Endodermal cell (in vitro differentiated cells): ENCODE measurements at regions not wholly inside any gene's neighbourhood (a gene's known extent, or its start where the extent isn't known, plus 50 kb on each side); places are given as distances from the start of the nearest gene placed in this dataset.

ENCODE experiments used
- DNase-seq: peaks from one replicate; pipeline ENCODE4 v3.0.0-alpha.2; 2017
- H3K27ac ChIP-seq: 2 replicates; pipeline ENCODE4 v1.5.1; 2013; ENCODE audit warnings: mild to moderate bottlenecking, low read depth, low read length, moderate library complexity
- H3K27me3 ChIP-seq: 2 replicates; pipeline ENCODE4 v1.6.1; 2013; ENCODE audit warnings: mild to moderate bottlenecking, low read length, moderate library complexity; ENCODE audit not compliant: insufficient read depth, control insufficient read depth, poor library complexity, severe bottlenecking
- H3K36me3 ChIP-seq: 2 replicates; pipeline ENCODE4 v1.7.0; 2013; ENCODE audit warnings: mild to moderate bottlenecking, low read length, moderate library complexity; ENCODE audit not compliant: control insufficient read depth, insufficient read depth
- H3K4me1 ChIP-seq: one replicate; pipeline ENCODE4 v1.7.0; 2013; ENCODE audit warnings: low read length; ENCODE audit not compliant: control insufficient read depth, insufficient read depth
- H3K4me3 ChIP-seq: 2 replicates; pipeline ENCODE4 v1.5.1; 2013; ENCODE audit warnings: mild to moderate bottlenecking, low read length, moderate library complexity
- H3K9ac ChIP-seq: 2 replicates; pipeline ENCODE4 v1.6.1; 2013; ENCODE audit warnings: mild to moderate bottlenecking, low read length, moderate library complexity; ENCODE audit not compliant: poor library complexity, severe bottlenecking; ENCODE audit errors: extremely low read depth
- H3K9me3 ChIP-seq: 2 replicates; pipeline ENCODE4 v1.6.1; 2013; ENCODE audit warnings: mild to moderate bottlenecking, low read length, moderate library complexity; ENCODE audit not compliant: control insufficient read depth
- H3K27ac Mint-ChIP-seq: 2 replicates; pipeline ENCODE4 v1.8.0; 2020; ENCODE audit warnings: mixed read lengths
- H3K27me3 Mint-ChIP-seq: 2 replicates; pipeline ENCODE4 v1.8.0; 2021; ENCODE audit warnings: mild to moderate bottlenecking, mixed read lengths; ENCODE audit not compliant: insufficient read depth
- H3K36me3 Mint-ChIP-seq: 2 replicates; pipeline ENCODE4 v1.8.0; 2020; ENCODE audit warnings: low read depth, mixed read lengths
- H3K4me1 Mint-ChIP-seq: 2 replicates; pipeline ENCODE4 v1.8.0; 2020; ENCODE audit warnings: mixed read lengths
- H3K4me3 Mint-ChIP-seq: 2 replicates; pipeline ENCODE4 v1.8.0; 2020; ENCODE audit warnings: mild to moderate bottlenecking, moderate library complexity, mixed read lengths
- H3K9me3 Mint-ChIP-seq: 2 replicates; pipeline ENCODE4 v1.8.0; 2020; ENCODE audit warnings: mild to moderate bottlenecking, mixed read lengths
- CTCF ChIP-seq: fragments of 200-600 bp; sonication (generic); conservative IDR thresholded peaks from 2 replicates; pipeline ENCODE4 v1.5.0; 2021; ENCODE audit warnings: antibody characterized with exemption, mild to moderate bottlenecking
- WGBS, 2 experiments: methylation state at CpG; one replicate each; pipeline versions ENCODE4 v1.1.5 to v1.1.7; 2013; ENCODE audit warnings: missing lambda C conversion rate in 2 of 2, mixed read lengths in 1 of 2; ENCODE audit not compliant: insufficient coverage in 1 of 2, insufficient read length in 1 of 2; 5-methylcytosine and 5-hydroxymethylcytosine counted together

- peaks cover 35% of the 10 kb centered on the region for H3K27me3 ChIP-seq
- H3K27me3 Mint-ChIP-seq, result peaks cover 44% of the 10 kb centered on the region
- WGBS, 2 experiments, result 90% methylated on average over 9 to 14 of the region's 14 CpGs
- no peaks in the 10 kb centered on the region for H3K9me3 ChIP-seq
- no peaks in the 10 kb centered on the region for H3K36me3 Mint-ChIP-seq
- H3K36me3 ChIP-seq, result no peaks in the 10 kb centered on the region
- TF ChIP-seq CTCF, result no peak
- H3K4me1 ChIP-seq, result no peaks in the 10 kb centered on the region
- no peak for DNase-seq
- no peak overlapping the region for H3K27ac ChIP-seq
- H3K27ac Mint-ChIP-seq, result no peak overlapping the region
- H3K4me3 ChIP-seq, result no peak overlapping the region
- no peak overlapping the region for H3K4me3 Mint-ChIP-seq
- peaks cover 13% of the 10 kb centered on the region for H3K4me1 Mint-ChIP-seq
- no peaks in the 10 kb centered on the region for H3K9me3 Mint-ChIP-seq
- no peak overlapping the region for H3K9ac ChIP-seq
Measured at GRCh38 chr3:69646287-69647067, 92.8 kb upstream of the MITF start.

GRCh38 chr3:69642606-69643005 lies 96.7 kb upstream of the MITF start:
- DNase-seq, result no peak
- no peak overlapping the region for H3K4me3 Mint-ChIP-seq
- no peak overlapping the region for H3K4me3 ChIP-seq
- H3K4me1 ChIP-seq, result no peaks in the 10 kb centered on the region
- no peak overlapping the region for H3K27ac ChIP-seq
- no peak overlapping the region for H3K9ac ChIP-seq
- peaks cover 30% of the 10 kb centered on the region for H3K27me3 Mint-ChIP-seq
- H3K36me3 ChIP-seq, result no peaks in the 10 kb centered on the region
- no peak overlapping the region for H3K27ac Mint-ChIP-seq
- H3K27me3 ChIP-seq, result peaks cover 25% of the 10 kb centered on the region
- no peak for TF ChIP-seq CTCF
- H3K9me3 Mint-ChIP-seq, result no peaks in the 10 kb centered on the region
- H3K36me3 Mint-ChIP-seq, result no peaks in the 10 kb centered on the region
- WGBS, 2 experiments, result 93 to 100% methylated on average over 3 to 5 of the region's 5 CpGs
- H3K4me1 Mint-ChIP-seq, result no peaks in the 10 kb centered on the region
- no peaks in the 10 kb centered on the region for H3K9me3 ChIP-seq

- no peaks in the 10 kb centered on the region for H3K4me1 ChIP-seq
- peaks cover 29% of the 10 kb centered on the region for H3K27me3 Mint-ChIP-seq
- H3K9me3 ChIP-seq, result no peaks in the 10 kb centered on the region
- no peak overlapping the region for H3K27ac Mint-ChIP-seq
- H3K27me3 ChIP-seq, result peaks cover 16% of the 10 kb centered on the region
- H3K4me3 ChIP-seq, result no peak overlapping the region
- 85 to 100% methylated on average over 1 of the region's 1 CpG for WGBS, 2 experiments
- no peaks in the 10 kb centered on the region for H3K4me1 Mint-ChIP-seq
- no peaks in the 10 kb centered on the region for H3K9me3 Mint-ChIP-seq
- no peaks in the 10 kb centered on the region for H3K36me3 Mint-ChIP-seq
- no peaks in the 10 kb centered on the region for H3K36me3 ChIP-seq
- H3K4me3 Mint-ChIP-seq, result no peak overlapping the region
- no peak for DNase-seq
- no peak overlapping the region for H3K9ac ChIP-seq
- no peak for TF ChIP-seq CTCF
- no peak overlapping the region for H3K27ac ChIP-seq
Measured at GRCh38 chr3:69639851-69640250, 99.4 kb upstream of the MITF start.
